ENCODE measurements at regions not wholly inside any gene's neighbourhood (a gene's known extent, or its start where the extent isn't known, plus 50 kb on each side); places are given as distances from the start of the nearest gene placed in this dataset.

- TF ChIP-seq CTCF (IDR thresholded peaks at IDR 0.05; ENCODE audit: control extremely low read depth, extremely low read depth, low read depth, missing control alignments) = no peak
- ChIA-PET POLR2A (no interaction called here), CTCF (interaction anchor here (0.6 kb wide), 1 partner anchor 43 kb away, joined by 3 read pairs; no protein-coding TSS in a partner anchor)
- DNase-seq (ENCODE audit: extremely low spot score) = no peak
Measured at GRCh38 chr20:58129721-58130151, 98.7 kb downstream of the ANKRD60 start.

- no peak for DNase-seq (ENCODE audit: extremely low spot score)
- CTCF ChIA-PET = no interaction called here
- no peak for TF ChIP-seq CTCF (IDR thresholded peaks at IDR 0.05; ENCODE audit: control extremely low read depth, extremely low read depth, low read depth, missing control alignments)
- POLR2A ChIA-PET = no interaction called here
Measured at GRCh38 chr20:58128635-58129625, 99.5 kb downstream of the ANKRD60 start.

- POLR2A ChIA-PET = no interaction called here
- CTCF ChIA-PET = interaction anchor here (0.7 to 1.4 kb wide), 2 partner anchors 21 to 41 kb away, joined by 3 to 4 read pairs; no protein-coding TSS in a partner anchor
- no peak for TF ChIP-seq CTCF (IDR thresholded peaks at IDR 0.05; ENCODE audit: control extremely low read depth, extremely low read depth, low read depth, missing control alignments)
- DNase-seq (ENCODE audit: extremely low spot score) = no peak
Measured at GRCh38 chr20:58127701-58128111, 100.7 kb downstream of the ANKRD60 start.

- no peak for TF ChIP-seq CTCF (IDR thresholded peaks at IDR 0.05; ENCODE audit: control extremely low read depth, extremely low read depth, low read depth, missing control alignments)
- ChIA-PET POLR2A (no interaction called here), CTCF (no interaction called here)
Measured at GRCh38 chr20:58125726-58126125, 102.7 kb downstream of the ANKRD60 start.

GRCh38 chr20:58117944-58118343 is 110.5 kb downstream of the ANKRD60 start:
- TF ChIP-seq CTCF (IDR thresholded peaks at IDR 0.05; ENCODE audit: control extremely low read depth, extremely low read depth, low read depth, missing control alignments) = no peak
- POLR2A ChIA-PET = no interaction called here
- CTCF ChIA-PET = no interaction called here
- DNase-seq (ENCODE audit: extremely low spot score) = no peak

More at GRCh38 chr20:58125726-58126125, 102.7 kb downstream of the ANKRD60 start:
- DNase-seq (ENCODE audit: extremely low spot score) = no peak

GRCh38 chr20:58116505-58116904 is 111.9 kb downstream of the ANKRD60 start:
- no peak for TF ChIP-seq CTCF (IDR thresholded peaks at IDR 0.05; ENCODE audit: control extremely low read depth, extremely low read depth, low read depth, missing control alignments)
- POLR2A ChIA-PET = no interaction called here
- CTCF ChIA-PET = interaction anchor here (1.5 kb wide), 1 partner anchor 10 kb away, joined by 4 read pairs; no protein-coding TSS in a partner anchor
- DNase-seq (ENCODE audit: extremely low spot score) = no peak

Data from GM10248 (cell line).